ENCODE measurements at regions not wholly inside any gene's neighbourhood (a gene's known extent, or its start where the extent isn't known, plus 50 kb on each side); places are given as distances from the start of the nearest gene placed in this dataset.
A peak's percentile ranks its signal among the peaks of the same experiment; 100 is the strongest.

GRCh38 chr12:124162151-124163110 is 132.5 kb upstream of the RFLNA start:
- Histone ChIP-seq H3K23ac (ENCODE audit: insufficient read length, low read depth, low read length) (no peak overlapping the region), H2BK5ac (ENCODE audit: insufficient read length, low read length) (no peak overlapping the region), H3K9me3 (ENCODE audit: control insufficient read depth, low read depth, low read length) (no peaks in the 10 kb centered on the region), H3K14ac (ENCODE audit: insufficient read depth, low read length) (no peak overlapping the region), H3T11ph (ENCODE audit: low read length) (no peak overlapping the region), H4K20me1 (ENCODE audit: control insufficient read depth, insufficient read depth, insufficient read length) (no peaks in the 10 kb centered on the region), H3K79me1 (ENCODE audit: insufficient read depth, low read depth, low read length, poor library complexity, severe bottlenecking) (no peaks in the 10 kb centered on the region), H2BK12ac (ENCODE audit: insufficient read length, low read depth, low read length) (no peak overlapping the region), H3K27ac (ENCODE audit: insufficient read length, low read depth, low read length) (no peak overlapping the region), H4K5ac (ENCODE audit: insufficient read length, low read depth, low read length) (no peak overlapping the region), H4K91ac (ENCODE audit: insufficient read length, low read depth, low read length) (no peak overlapping the region), H2AFZ (ENCODE audit: low read length) (no peak overlapping the region), H3K4me1 (ENCODE audit: insufficient read depth, low read length) (peaks cover 6% of the 10 kb centered on the region; the same call in 1 of the 2 replicates), H3K4ac (ENCODE audit: low read depth, low read length) (no peak overlapping the region), H3K56ac (ENCODE audit: insufficient read length, low read depth, low read length) (no peak overlapping the region), H2BK20ac (ENCODE audit: low read depth, low read length, poor library complexity, severe bottlenecking) (no peak overlapping the region), H3K18ac (ENCODE audit: insufficient read length, low read depth, low read length) (no peak overlapping the region), H3K9ac (ENCODE audit: extremely low read depth, insufficient read length, low read length) (no peak overlapping the region), H3K79me2 (ENCODE audit: insufficient read depth, low read length) (no peaks in the 10 kb centered on the region), H3K27me3 (ENCODE audit: insufficient read depth, low read length) (no peaks in the 10 kb centered on the region), H2BK120ac (ENCODE audit: low read depth, low read length, poor library complexity, severe bottlenecking) (no peak overlapping the region), H3K23me2 (ENCODE audit: insufficient read length, low read depth, low read length, poor library complexity, severe bottlenecking) (no peaks in the 10 kb centered on the region), H2BK15ac (ENCODE audit: low read depth, low read length) (no peak overlapping the region), H4K8ac (replicated peaks; ENCODE audit: insufficient read length, low read depth, low read length) (no peak overlapping the region), H3K4me2 (ENCODE audit: insufficient read depth, insufficient read length, low read length) (no peak overlapping the region), H2AK5ac (ENCODE audit: insufficient read length, low read length) (no peak overlapping the region)
- H3K27me3 Mint-ChIP-seq (ENCODE audit: low read depth), result peaks cover 2% of the 10 kb centered on the region
- peaks cover 18 to 27% of the 10 kb centered on the region in 2 experiments for H3K4me1 Mint-ChIP-seq
- no CpG with 5 or more reads among the region's 6 CpGs for WGBS (ENCODE audit: extremely low coverage, insufficient read length, low lambda C conversion rate)
- peak overlapping the region in 1 of 3 experiments; percentile 36; a peak in 1 of 7 replicates for H3K27ac Mint-ChIP-seq
- TF ChIP-seq, protein P1, sequence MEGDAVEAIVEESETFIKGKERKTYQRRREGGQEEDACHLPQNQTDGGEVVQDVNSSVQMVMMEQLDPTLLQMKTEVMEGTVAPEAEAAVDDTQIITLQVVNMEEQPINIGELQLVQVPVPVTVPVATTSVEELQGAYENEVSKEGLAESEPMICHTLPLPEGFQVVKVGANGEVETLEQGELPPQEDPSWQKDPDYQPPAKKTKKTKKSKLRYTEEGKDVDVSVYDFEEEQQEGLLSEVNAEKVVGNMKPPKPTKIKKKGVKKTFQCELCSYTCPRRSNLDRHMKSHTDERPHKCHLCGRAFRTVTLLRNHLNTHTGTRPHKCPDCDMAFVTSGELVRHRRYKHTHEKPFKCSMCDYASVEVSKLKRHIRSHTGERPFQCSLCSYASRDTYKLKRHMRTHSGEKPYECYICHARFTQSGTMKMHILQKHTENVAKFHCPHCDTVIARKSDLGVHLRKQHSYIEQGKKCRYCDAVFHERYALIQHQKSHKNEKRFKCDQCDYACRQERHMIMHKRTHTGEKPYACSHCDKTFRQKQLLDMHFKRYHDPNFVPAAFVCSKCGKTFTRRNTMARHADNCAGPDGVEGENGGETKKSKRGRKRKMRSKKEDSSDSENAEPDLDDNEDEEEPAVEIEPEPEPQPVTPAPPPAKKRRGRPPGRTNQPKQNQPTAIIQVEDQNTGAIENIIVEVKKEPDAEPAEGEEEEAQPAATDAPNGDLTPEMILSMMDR (conservative IDR thresholded peaks at IDR 0.05), result peak; percentile 50; the same call in 2 of the 3 replicates
- DNase-seq, result no peak
- H3K4me3 Mint-ChIP-seq, result no peak overlapping the region
- H3K9me3 Mint-ChIP-seq, result peaks cover 35 to 45% of the 10 kb centered on the region in 2 experiments
- peaks cover 23 to 34% (median 33%) of the 10 kb centered on the region in 3 experiments for H3K36me3 Mint-ChIP-seq (ENCODE audit: insufficient read depth in 1 of 3, low read depth in 3 of 3)

All from H9 (cell line).